COLO668 (cell line): ENCODE measurements at regions not wholly inside any gene's neighbourhood (a gene's known extent, or its start where the extent isn't known, plus 50 kb on each side); places are given as distances from the start of the nearest gene placed in this dataset.
"Not testable (repeated sequence)": the region's sequence is repeated elsewhere in the genome, so short reads cannot be mapped to it uniquely, and the experiment has no call there.

Experiments
- DNase-seq: peaks from one replicate; lab custom pipeline; 2025; ENCODE audit not compliant: unreplicated experiment; lab: John Stamatoyannopoulos, UW

GRCh38 chr14:21802441-21802840 is 128.8 kb upstream of the OR4E1 start:
- DNase-seq, result no peak

GRCh38 chr14:21796916-21797315 is 123.3 kb upstream of the OR4E1 start:
- no peak for DNase-seq

GRCh38 chr14:21795456-21795855 is 121.8 kb upstream of the OR4E1 start:
- DNase-seq, result no peak

GRCh38 chr14:21791749-21792148 is 118.1 kb upstream of the OR4E1 start:
- no peak for DNase-seq

- DNase-seq, result not testable (repeated sequence)
These were observed 115.1 kb upstream of the OR4E1 start for GRCh38 chr14:21788687-21789086.

GRCh38 chr14:21787242-21787641 is 113.6 kb upstream of the OR4E1 start:
- not testable (repeated sequence) for DNase-seq

- DNase-seq, result no peak
These were observed 107.9 kb upstream of the OR4E1 start for GRCh38 chr14:21781543-21781942.

- no peak for DNase-seq
These were observed 106.9 kb upstream of the OR4E1 start for GRCh38 chr14:21780429-21781084.

- peak; percentile 56 for DNase-seq
These were observed 98.1 kb upstream of the OR4E1 start for GRCh38 chr14:21771671-21772070.

- DNase-seq, result no peak
These were observed 95.2 kb upstream of the OR4E1 start for GRCh38 chr14:21768875-21769257.

GRCh38 chr14:21768116-21768874 is 94.7 kb upstream of the OR4E1 start:
- DNase-seq, result no peak

GRCh38 chr14:21760360-21760759 is 86.7 kb upstream of the OR4E1 start:
- not testable (repeated sequence) for DNase-seq

GRCh38 chr14:21749306-21749868 is 75.8 kb upstream of the OR4E1 start:
- no peak for DNase-seq

- peak; percentile 47 for DNase-seq
These were observed 75.3 kb upstream of the OR4E1 start for GRCh38 chr14:21748869-21749303.

GRCh38 chr14:21735639-21736307 is 62.2 kb upstream of the OR4E1 start:
- DNase-seq, result no peak

- no peak for DNase-seq
These were observed 61.6 kb upstream of the OR4E1 start for GRCh38 chr14:21735200-21735599.

GRCh38 chr14:21734457-21735074 is 60.9 kb upstream of the OR4E1 start:
- DNase-seq, result peak; percentile 40

- no peak for DNase-seq
These were observed 56.1 kb upstream of the OR4E1 start for GRCh38 chr14:21729703-21730233.

GRCh38 chr14:21725250-21725649 is 51.6 kb upstream of the OR4E1 start:
- DNase-seq, result no peak

- DNase-seq, result no peak
These were observed 50.7 kb upstream of the OR4E1 start for GRCh38 chr14:21724090-21724973.
